Mammary epithelial cell (primary cell): ENCODE measurements at regions not wholly inside any gene's neighbourhood (a gene's known extent, or its start where the extent isn't known, plus 50 kb on each side); places are given as distances from the start of the nearest gene placed in this dataset.

Experiments
- EZH2 ChIP-seq: IDR thresholded peaks from 2 replicates; pipeline ENCODE4 v1.6.1; 2012; ENCODE audit warnings: low read length, inconsistent platforms, borderline replicate concordance
- TF ChIP-seq, protein P1 (sequence below), 2 donors: IDR thresholded peaks in 1 of 2; conservative IDR thresholded peaks in 1 of 2; 2 replicates each; pipeline ENCODE4 v1.5.1; 2011 to 2012; ENCODE audit warnings: inconsistent platforms in 2 of 2, low read length in 2 of 2, mild to moderate bottlenecking in 2 of 2, control low read depth in 1 of 2, low read depth in 1 of 2; ENCODE audit not compliant: insufficient read depth in 1 of 2; ENCODE audit errors: extremely low read depth in 1 of 2

- TF ChIP-seq, protein P1, sequence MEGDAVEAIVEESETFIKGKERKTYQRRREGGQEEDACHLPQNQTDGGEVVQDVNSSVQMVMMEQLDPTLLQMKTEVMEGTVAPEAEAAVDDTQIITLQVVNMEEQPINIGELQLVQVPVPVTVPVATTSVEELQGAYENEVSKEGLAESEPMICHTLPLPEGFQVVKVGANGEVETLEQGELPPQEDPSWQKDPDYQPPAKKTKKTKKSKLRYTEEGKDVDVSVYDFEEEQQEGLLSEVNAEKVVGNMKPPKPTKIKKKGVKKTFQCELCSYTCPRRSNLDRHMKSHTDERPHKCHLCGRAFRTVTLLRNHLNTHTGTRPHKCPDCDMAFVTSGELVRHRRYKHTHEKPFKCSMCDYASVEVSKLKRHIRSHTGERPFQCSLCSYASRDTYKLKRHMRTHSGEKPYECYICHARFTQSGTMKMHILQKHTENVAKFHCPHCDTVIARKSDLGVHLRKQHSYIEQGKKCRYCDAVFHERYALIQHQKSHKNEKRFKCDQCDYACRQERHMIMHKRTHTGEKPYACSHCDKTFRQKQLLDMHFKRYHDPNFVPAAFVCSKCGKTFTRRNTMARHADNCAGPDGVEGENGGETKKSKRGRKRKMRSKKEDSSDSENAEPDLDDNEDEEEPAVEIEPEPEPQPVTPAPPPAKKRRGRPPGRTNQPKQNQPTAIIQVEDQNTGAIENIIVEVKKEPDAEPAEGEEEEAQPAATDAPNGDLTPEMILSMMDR (conservative IDR thresholded peaks at IDR 0.05 in 1 of 2, IDR thresholded peaks at IDR 0.05 in 1 of 2; ENCODE audit: extremely low read depth in 1 of 2, insufficient read depth in 1 of 2, low read depth in 1 of 2, low read length in 2 of 2) = no peak
- TF ChIP-seq EZH2 = no peak
These were observed 201.8 kb upstream of the MIR17HG start for GRCh38 chr13:91145571-91146205.
